ENCODE measurements at regions not wholly inside any gene's neighbourhood (a gene's known extent, or its start where the extent isn't known, plus 50 kb on each side); places are given as distances from the start of the nearest gene placed in this dataset.

GRCh38 chr16:66315210-66315825 lies 51.2 kb upstream of the CDH5 start (continued):
- TF ChIP-seq ARID5B (CRISPR knock-in tag; IDR thresholded peaks at IDR 0.05) (no peak), BCL6 (CRISPR knock-in tag; IDR thresholded peaks at IDR 0.05) (peak; percentile 82), SNAPC2 (CRISPR knock-in tag; IDR thresholded peaks at IDR 0.05) (no peak), ZNF337 (CRISPR knock-in tag; IDR thresholded peaks at IDR 0.05; ENCODE audit: borderline replicate concordance, low read depth) (0 out of 2 replicates have a peak, but pooled peaks have one; percentile 46), THAP11 (CRISPR knock-in tag; IDR thresholded peaks at IDR 0.05) (0 out of 2 replicates have a peak, but pooled peaks have one; percentile 13), ZSCAN25 (CRISPR knock-in tag; IDR thresholded peaks at IDR 0.05) (peak; percentile 20; the same call in 1 of the 2 replicates), CSRNP2 (CRISPR knock-in tag; conservative IDR thresholded peaks at IDR 0.05; ENCODE audit: low read depth) (no peak), SMC3 (IDR thresholded peaks at IDR 0.05; ENCODE audit: low read length) (peak; percentile 66), SP140L (CRISPR knock-in tag; IDR thresholded peaks at IDR 0.05; ENCODE audit: borderline replicate concordance) (no peak), SMAD3 (CRISPR knock-in tag; IDR thresholded peaks at IDR 0.05) (0 out of 2 replicates have a peak, but pooled peaks have one; percentile 68), ZC3H4 (CRISPR knock-in tag; IDR thresholded peaks at IDR 0.05; ENCODE audit: borderline replicate concordance) (no peak), NR2F6 (IDR thresholded peaks at IDR 0.05) (no peak), NR2F6 (CRISPR knock-in tag; IDR thresholded peaks at IDR 0.05) (0 out of 2 replicates have a peak, but pooled peaks have one; percentile 33), ZNF431 (CRISPR knock-in tag; IDR thresholded peaks at IDR 0.05; ENCODE audit: borderline replicate concordance, low read depth) (no peak), MTF1 (CRISPR knock-in tag; IDR thresholded peaks at IDR 0.05) (no peak), ELF3 (CRISPR knock-in tag; IDR thresholded peaks at IDR 0.05) (peak; percentile 40; the same call in 1 of the 2 replicates), IRF2 (CRISPR knock-in tag; IDR thresholded peaks at IDR 0.05) (0 out of 2 replicates have a peak, but pooled peaks have one; percentile 45), CCAR2 (optimal IDR thresholded peaks at IDR 0.05; ENCODE audit: low read depth, low read length) (no peak), ATRX (CRISPR knock-in tag; IDR thresholded peaks at IDR 0.05; ENCODE audit: borderline replicate concordance) (no peak), CBX5 (CRISPR knock-in tag; IDR thresholded peaks at IDR 0.05; ENCODE audit: borderline replicate concordance) (0 out of 2 replicates have a peak, but pooled peaks have one; percentile 59), STAT5B (CRISPR knock-in tag; IDR thresholded peaks at IDR 0.05) (no peak), NAIF1 (CRISPR knock-in tag; IDR thresholded peaks at IDR 0.05; ENCODE audit: borderline replicate concordance) (no peak), ARNTL (CRISPR knock-in tag; IDR thresholded peaks at IDR 0.05) (no peak), ZMAT3 (CRISPR knock-in tag; conservative IDR thresholded peaks at IDR 0.05) (no peak), STAG1 (CRISPR knock-in tag; IDR thresholded peaks at IDR 0.05) (peak; percentile 72), JARID2 (CRISPR knock-in tag; IDR thresholded peaks at IDR 0.05; ENCODE audit: insufficient replicate concordance) (peak; percentile 47), PAF1 (CRISPR knock-in tag; IDR thresholded peaks at IDR 0.05) (no peak)
- TF ChIP-seq, protein P1, sequence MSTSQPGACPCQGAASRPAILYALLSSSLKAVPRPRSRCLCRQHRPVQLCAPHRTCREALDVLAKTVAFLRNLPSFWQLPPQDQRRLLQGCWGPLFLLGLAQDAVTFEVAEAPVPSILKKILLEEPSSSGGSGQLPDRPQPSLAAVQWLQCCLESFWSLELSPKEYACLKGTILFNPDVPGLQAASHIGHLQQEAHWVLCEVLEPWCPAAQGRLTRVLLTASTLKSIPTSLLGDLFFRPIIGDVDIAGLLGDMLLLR (CRISPR knock-in tag; IDR thresholded peaks at IDR 0.05): no peak
